ENCODE measurements at regions not wholly inside any gene's neighbourhood (a gene's known extent, or its start where the extent isn't known, plus 50 kb on each side); places are given as distances from the start of the nearest gene placed in this dataset.

DNA sequence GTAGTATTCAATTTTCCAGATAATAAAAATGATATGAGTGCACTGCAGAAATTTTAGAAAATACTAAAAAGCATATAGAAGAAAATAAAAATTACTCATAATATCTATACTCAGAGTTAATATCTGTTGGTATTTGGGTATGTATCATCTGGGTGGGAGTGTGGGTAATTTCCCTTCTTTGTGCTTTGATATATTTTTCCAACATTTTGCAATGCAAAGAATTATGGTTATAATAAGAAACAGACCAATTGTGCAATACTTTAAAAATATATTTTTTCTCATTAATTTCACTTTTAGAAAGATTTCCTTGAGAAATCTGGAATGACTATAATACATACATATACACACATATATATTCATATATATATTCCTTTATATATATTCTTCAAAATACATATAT is 665.7 kb downstream of the ADGRL2 start (continued):
- TF ChIP-seq, protein P1, sequence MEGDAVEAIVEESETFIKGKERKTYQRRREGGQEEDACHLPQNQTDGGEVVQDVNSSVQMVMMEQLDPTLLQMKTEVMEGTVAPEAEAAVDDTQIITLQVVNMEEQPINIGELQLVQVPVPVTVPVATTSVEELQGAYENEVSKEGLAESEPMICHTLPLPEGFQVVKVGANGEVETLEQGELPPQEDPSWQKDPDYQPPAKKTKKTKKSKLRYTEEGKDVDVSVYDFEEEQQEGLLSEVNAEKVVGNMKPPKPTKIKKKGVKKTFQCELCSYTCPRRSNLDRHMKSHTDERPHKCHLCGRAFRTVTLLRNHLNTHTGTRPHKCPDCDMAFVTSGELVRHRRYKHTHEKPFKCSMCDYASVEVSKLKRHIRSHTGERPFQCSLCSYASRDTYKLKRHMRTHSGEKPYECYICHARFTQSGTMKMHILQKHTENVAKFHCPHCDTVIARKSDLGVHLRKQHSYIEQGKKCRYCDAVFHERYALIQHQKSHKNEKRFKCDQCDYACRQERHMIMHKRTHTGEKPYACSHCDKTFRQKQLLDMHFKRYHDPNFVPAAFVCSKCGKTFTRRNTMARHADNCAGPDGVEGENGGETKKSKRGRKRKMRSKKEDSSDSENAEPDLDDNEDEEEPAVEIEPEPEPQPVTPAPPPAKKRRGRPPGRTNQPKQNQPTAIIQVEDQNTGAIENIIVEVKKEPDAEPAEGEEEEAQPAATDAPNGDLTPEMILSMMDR (IDR thresholded peaks at IDR 0.05) = no peak
- TF ChIP-seq SMAD3 (CRISPR knock-in tag; IDR thresholded peaks at IDR 0.05; ENCODE audit: borderline replicate concordance) = no peak

DNA sequence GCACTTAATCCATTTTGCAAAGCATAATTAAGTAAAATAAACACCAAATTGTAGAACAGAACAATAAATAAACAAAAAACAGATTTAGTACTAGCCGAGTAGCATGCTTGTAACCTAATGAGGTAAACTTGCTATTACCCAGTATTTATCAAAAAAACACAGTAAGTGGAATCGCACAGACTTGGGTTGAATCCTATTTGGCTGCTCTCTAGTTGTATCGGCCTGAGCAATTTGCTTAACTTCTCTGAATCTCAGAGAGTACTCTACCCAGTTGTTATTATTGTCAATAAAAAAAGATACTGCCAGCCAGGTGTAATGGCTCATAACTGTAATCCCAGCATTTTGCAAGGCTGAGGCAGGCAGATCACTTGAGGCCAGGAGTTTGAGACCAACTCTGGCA is 664.3 kb downstream of the ADGRL2 start:
- no peak overlapping the region for H3K4me3 Mint-ChIP-seq
- H3K27me3 Mint-ChIP-seq (ENCODE audit: low read depth) = no peaks in the 10 kb centered on the region
- no peak for TF ChIP-seq NFATC4 (CRISPR knock-in tag; IDR thresholded peaks at IDR 0.05)
- TF ChIP-seq NR1H2 (CRISPR knock-in tag; IDR thresholded peaks at IDR 0.05) = no peak
- no peak for TF ChIP-seq ESRRA (CRISPR knock-in tag; IDR thresholded peaks at IDR 0.05; ENCODE audit: borderline replicate concordance)
- no peak for TF ChIP-seq TEAD4 (CRISPR knock-in tag; IDR thresholded peaks at IDR 0.05)
- TF ChIP-seq SP1 (CRISPR knock-in tag; conservative IDR thresholded peaks at IDR 0.05) = no peak
- no peak for TF ChIP-seq CBFB (CRISPR knock-in tag; IDR thresholded peaks at IDR 0.05; ENCODE audit: low read depth)
- CTCF ChIA-PET = no interaction called here
- POLR2A ChIA-PET = no interaction called here
- H3K36me3 Mint-ChIP-seq = no peaks in the 10 kb centered on the region
- no peak overlapping the region for H3K27ac Mint-ChIP-seq
- H3K4me1 Mint-ChIP-seq = peaks cover 6% of the 10 kb centered on the region; the same call in 1 of the 2 replicates
- ATAC-seq (no peak), DNase-seq (ENCODE audit: low spot score) (no peak)
- H3K9me3 Mint-ChIP-seq = no peaks in the 10 kb centered on the region

DNA sequence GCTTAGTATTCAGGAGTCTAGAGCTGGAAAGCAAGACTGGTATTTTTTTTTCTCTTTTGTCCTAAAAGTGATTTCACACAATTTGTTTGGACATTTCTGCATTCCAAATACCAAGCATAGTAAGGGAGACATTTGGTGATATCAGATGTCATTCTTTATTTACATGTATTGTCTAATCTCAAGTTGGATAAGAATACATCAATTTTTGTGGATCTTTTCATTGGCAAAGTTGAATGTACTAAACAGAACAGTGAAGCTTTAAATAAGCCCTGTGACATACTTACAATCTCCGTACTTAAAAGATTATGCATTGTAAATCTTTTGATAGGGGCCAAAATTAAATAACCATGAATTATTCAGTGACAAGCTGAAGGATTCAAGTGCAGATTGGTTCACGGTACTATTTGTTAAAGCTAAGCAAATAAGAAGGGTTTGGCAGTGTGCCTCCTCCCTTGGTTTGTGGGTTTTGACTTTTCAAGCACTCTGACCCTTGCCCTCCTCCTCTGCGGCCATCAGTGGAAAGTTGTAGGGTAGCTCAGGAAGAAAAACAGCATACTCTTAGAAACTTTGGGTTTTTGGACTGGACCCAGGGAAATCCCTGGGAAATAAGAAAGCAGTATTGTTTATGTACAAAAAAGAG is 663.7 kb downstream of the ADGRL2 start:
- H3K36me3 Mint-ChIP-seq = no peaks in the 10 kb centered on the region
- CTCF ChIA-PET = no interaction called here
- no peak overlapping the region for H3K27ac Mint-ChIP-seq
- POLR2A ChIA-PET = no interaction called here
- 0 out of 2 replicates have a peak, but pooled peaks have one; percentile 34 for ATAC-seq
- no peak overlapping the region for H3K4me3 Mint-ChIP-seq
- H3K9me3 Mint-ChIP-seq = no peaks in the 10 kb centered on the region
- H3K4me1 Mint-ChIP-seq = peaks cover 6% of the 10 kb centered on the region; the same call in 1 of the 2 replicates
- TF ChIP-seq, protein P2, sequence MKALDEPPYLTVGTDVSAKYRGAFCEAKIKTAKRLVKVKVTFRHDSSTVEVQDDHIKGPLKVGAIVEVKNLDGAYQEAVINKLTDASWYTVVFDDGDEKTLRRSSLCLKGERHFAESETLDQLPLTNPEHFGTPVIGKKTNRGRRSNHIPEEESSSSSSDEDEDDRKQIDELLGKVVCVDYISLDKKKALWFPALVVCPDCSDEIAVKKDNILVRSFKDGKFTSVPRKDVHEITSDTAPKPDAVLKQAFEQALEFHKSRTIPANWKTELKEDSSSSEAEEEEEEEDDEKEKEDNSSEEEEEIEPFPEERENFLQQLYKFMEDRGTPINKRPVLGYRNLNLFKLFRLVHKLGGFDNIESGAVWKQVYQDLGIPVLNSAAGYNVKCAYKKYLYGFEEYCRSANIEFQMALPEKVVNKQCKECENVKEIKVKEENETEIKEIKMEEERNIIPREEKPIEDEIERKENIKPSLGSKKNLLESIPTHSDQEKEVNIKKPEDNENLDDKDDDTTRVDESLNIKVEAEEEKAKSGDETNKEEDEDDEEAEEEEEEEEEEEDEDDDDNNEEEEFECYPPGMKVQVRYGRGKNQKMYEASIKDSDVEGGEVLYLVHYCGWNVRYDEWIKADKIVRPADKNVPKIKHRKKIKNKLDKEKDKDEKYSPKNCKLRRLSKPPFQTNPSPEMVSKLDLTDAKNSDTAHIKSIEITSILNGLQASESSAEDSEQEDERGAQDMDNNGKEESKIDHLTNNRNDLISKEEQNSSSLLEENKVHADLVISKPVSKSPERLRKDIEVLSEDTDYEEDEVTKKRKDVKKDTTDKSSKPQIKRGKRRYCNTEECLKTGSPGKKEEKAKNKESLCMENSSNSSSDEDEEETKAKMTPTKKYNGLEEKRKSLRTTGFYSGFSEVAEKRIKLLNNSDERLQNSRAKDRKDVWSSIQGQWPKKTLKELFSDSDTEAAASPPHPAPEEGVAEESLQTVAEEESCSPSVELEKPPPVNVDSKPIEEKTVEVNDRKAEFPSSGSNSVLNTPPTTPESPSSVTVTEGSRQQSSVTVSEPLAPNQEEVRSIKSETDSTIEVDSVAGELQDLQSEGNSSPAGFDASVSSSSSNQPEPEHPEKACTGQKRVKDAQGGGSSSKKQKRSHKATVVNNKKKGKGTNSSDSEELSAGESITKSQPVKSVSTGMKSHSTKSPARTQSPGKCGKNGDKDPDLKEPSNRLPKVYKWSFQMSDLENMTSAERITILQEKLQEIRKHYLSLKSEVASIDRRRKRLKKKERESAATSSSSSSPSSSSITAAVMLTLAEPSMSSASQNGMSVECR (CRISPR knock-in tag; IDR thresholded peaks at IDR 0.05; ENCODE audit: borderline replicate concordance) = no peak
- TF ChIP-seq, protein P3, sequence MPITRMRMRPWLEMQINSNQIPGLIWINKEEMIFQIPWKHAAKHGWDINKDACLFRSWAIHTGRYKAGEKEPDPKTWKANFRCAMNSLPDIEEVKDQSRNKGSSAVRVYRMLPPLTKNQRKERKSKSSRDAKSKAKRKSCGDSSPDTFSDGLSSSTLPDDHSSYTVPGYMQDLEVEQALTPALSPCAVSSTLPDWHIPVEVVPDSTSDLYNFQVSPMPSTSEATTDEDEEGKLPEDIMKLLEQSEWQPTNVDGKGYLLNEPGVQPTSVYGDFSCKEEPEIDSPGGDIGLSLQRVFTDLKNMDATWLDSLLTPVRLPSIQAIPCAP (CRISPR knock-in tag; IDR thresholded peaks at IDR 0.05) = no peak
- TF ChIP-seq, protein P4, sequence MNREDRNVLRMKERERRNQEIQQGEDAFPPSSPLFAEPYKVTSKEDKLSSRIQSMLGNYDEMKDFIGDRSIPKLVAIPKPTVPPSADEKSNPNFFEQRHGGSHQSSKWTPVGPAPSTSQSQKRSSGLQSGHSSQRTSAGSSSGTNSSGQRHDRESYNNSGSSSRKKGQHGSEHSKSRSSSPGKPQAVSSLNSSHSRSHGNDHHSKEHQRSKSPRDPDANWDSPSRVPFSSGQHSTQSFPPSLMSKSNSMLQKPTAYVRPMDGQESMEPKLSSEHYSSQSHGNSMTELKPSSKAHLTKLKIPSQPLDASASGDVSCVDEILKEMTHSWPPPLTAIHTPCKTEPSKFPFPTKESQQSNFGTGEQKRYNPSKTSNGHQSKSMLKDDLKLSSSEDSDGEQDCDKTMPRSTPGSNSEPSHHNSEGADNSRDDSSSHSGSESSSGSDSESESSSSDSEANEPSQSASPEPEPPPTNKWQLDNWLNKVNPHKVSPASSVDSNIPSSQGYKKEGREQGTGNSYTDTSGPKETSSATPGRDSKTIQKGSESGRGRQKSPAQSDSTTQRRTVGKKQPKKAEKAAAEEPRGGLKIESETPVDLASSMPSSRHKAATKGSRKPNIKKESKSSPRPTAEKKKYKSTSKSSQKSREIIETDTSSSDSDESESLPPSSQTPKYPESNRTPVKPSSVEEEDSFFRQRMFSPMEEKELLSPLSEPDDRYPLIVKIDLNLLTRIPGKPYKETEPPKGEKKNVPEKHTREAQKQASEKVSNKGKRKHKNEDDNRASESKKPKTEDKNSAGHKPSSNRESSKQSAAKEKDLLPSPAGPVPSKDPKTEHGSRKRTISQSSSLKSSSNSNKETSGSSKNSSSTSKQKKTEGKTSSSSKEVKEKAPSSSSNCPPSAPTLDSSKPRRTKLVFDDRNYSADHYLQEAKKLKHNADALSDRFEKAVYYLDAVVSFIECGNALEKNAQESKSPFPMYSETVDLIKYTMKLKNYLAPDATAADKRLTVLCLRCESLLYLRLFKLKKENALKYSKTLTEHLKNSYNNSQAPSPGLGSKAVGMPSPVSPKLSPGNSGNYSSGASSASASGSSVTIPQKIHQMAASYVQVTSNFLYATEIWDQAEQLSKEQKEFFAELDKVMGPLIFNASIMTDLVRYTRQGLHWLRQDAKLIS (CRISPR knock-in tag; IDR thresholded peaks at IDR 0.05; ENCODE audit: borderline replicate concordance) = no peak
- TF ChIP-seq, protein P5, sequence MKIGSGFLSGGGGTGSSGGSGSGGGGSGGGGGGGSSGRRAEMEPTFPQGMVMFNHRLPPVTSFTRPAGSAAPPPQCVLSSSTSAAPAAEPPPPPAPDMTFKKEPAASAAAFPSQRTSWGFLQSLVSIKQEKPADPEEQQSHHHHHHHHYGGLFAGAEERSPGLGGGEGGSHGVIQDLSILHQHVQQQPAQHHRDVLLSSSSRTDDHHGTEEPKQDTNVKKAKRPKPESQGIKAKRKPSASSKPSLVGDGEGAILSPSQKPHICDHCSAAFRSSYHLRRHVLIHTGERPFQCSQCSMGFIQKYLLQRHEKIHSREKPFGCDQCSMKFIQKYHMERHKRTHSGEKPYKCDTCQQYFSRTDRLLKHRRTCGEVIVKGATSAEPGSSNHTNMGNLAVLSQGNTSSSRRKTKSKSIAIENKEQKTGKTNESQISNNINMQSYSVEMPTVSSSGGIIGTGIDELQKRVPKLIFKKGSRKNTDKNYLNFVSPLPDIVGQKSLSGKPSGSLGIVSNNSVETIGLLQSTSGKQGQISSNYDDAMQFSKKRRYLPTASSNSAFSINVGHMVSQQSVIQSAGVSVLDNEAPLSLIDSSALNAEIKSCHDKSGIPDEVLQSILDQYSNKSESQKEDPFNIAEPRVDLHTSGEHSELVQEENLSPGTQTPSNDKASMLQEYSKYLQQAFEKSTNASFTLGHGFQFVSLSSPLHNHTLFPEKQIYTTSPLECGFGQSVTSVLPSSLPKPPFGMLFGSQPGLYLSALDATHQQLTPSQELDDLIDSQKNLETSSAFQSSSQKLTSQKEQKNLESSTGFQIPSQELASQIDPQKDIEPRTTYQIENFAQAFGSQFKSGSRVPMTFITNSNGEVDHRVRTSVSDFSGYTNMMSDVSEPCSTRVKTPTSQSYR (CRISPR knock-in tag; IDR thresholded peaks at IDR 0.05) = no peak
- no peak for TF ChIP-seq SOX15 (CRISPR knock-in tag; IDR thresholded peaks at IDR 0.05)
- H3K27me3 Mint-ChIP-seq (ENCODE audit: low read depth) = no peaks in the 10 kb centered on the region
- no peak for DNase-seq (ENCODE audit: low spot score)
